ENCODE measurements at regions not wholly inside any gene's neighbourhood (a gene's known extent, or its start where the extent isn't known, plus 50 kb on each side); places are given as distances from the start of the nearest gene placed in this dataset.
"Not testable (repeated sequence)": the region's sequence is repeated elsewhere in the genome, so short reads cannot be mapped to it uniquely, and the experiment has no call there.

DNA sequence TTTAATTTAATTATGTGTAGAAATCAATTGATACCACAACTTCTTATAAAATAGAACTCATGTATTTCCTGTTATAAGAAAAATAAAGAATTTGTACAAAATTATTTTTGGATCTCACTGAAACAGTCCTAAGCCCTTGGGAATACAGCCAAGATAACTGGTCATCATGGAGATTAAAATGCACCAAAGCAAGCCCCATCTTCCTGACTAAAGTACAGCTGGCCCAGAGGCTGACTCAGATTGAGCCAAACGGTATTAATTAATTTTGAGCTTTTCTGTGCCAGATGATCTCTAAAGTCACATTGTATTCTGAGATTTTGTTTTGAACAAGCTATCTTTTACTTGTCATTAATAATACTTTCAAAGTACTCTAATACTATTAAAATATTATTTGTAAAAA, 978.5 kb downstream of the TBC1D32 start:
- no peak for DNase-seq (ENCODE audit: low spot score)

- no peak for DNase-seq (ENCODE audit: low spot score)
Observed at GRCh38 chr6:120354452-120355098, 979.7 kb downstream of the TBC1D32 start.

- DNase-seq (ENCODE audit: low spot score) = no peak
Observed at GRCh38 chr6:120352491-120352890, 981.8 kb downstream of the TBC1D32 start.

- DNase-seq (ENCODE audit: low spot score) = no peak
Observed at GRCh38 chr6:120348926-120349325, 985.4 kb downstream of the TBC1D32 start.

- no peak for DNase-seq (ENCODE audit: low spot score)
Observed at GRCh38 chr6:120328521-120328920, 979.0 kb upstream of the MAN1A1 start.

- DNase-seq (ENCODE audit: low spot score) = no peak
Observed at GRCh38 chr6:120320481-120321162, 971.1 kb upstream of the MAN1A1 start.

DNA sequence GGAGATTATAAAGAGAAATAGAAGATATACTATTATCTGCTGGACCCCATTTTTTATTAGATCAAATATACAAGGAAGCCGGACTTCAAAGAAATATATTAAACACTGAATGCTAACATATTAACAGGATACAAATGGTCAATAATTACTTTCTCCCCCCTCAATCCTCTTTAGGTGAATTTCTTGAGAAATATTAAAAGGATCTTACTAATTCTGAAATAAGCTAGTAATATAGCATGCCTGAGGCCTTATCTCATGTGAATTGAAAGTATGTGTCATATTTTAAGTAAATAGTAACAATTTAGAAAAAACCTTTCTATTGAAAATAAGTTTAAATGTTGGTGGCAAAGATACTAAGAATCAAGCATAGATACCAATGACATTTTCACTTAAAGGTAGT, 954.7 kb upstream of the MAN1A1 start:
- no peak for DNase-seq (ENCODE audit: low spot score)

DNA sequence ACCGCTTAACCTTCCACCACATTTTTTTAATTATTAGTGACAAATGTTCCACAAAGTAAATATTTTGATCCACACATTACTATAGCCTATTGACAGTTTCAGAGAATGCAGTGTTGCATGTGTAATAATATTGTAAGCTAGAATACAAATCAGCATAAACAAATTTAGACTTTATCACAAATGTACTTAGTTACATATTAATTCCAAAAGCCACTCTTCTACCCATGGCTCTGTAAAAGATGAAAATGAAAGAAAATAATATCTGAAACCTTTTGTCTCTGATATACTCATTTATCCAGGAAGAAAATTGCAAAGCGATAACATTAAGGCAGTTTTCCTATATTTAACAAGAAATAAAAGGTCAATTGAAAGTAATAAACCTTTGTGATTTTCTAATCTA, 954.0 kb upstream of the MAN1A1 start:
- no peak for DNase-seq (ENCODE audit: low spot score)

GRCh38 chr6:120302041-120302440, 952.5 kb upstream of the MAN1A1 start:
- DNase-seq (ENCODE audit: low spot score) = no peak

GRCh38 chr6:120290964-120291363, 941.4 kb upstream of the MAN1A1 start:
- DNase-seq (ENCODE audit: low spot score) = no peak

DNA sequence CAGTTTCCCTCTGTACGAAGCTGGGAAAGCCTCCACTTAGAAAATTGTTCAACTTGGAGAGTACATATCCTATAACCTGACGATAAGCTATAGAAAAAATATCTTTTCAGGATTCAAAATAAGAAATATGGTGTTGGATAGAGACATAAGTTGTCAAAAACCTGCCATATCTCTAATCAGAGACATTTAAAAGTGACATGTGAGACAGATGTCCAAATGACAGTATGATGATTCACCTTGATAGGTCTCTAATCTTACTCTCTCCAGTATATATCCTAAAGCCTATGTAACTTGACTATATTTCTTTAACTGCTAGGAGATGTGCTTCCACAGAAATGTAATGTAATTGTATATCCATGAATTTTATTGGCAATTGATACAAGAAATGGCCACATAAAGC, 932.4 kb upstream of the MAN1A1 start:
- DNase-seq (ENCODE audit: low spot score) = no peak

DNA sequence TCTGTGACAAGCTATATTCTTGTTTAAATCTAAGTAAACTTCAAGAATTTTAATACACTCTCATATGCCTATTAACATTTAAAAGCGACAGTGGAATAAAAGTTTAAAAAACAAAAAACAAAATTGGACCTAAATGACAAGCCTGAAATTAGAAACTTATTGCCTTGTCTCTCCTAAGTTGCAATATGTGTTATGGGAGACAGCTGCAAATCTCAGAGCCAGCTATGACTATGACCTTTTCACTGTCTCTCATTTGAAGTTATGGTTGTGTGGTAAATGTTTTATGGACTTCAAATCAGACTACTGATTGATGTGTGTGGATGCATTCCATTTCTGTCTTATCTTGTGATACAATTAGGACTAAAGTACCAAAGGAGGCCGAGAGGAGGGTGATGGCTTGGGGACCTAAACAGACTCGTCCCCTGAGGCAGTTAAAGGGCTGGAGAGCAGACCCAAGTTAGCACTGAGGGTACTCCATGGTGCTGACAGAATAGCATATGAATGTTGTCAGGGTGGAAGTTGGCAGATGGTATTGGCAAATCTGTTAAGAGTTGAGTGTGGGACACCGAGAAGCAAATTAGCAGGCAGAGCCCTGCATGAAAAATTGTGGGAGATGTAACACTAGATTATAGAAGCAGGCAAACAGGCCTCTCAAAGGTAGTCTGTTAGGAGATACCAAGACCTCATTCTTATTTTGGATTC, 930.1 kb upstream of the MAN1A1 start:
- DNase-seq (ENCODE audit: low spot score) = no peak

GRCh38 chr6:120278689-120279396, 929.3 kb upstream of the MAN1A1 start:
- no peak for DNase-seq (ENCODE audit: low spot score)

GRCh38 chr6:120274547-120274946, 925.0 kb upstream of the MAN1A1 start:
- no peak for DNase-seq (ENCODE audit: low spot score)

GRCh38 chr6:120273411-120273810, 923.9 kb upstream of the MAN1A1 start:
- no peak for DNase-seq (ENCODE audit: low spot score)

DNA sequence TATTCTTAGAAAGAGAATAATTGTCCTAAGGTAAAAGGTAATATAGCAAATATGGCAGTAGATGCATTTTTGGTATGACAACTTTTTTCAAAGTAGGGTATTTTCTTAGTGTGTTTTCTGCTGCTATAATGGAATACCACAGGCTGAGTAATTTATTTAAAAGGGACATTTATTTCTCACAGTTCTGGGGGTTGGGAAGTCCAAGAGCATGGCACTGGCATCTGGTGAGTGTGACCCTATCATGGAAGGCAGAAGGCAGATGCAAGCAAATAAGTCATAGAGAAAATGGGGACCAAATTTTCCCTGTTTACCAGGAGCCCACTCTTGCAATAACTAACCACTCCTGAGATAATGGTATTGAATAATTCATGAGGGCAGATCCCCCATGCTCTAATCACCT, 922.5 kb upstream of the MAN1A1 start:
- DNase-seq (ENCODE audit: low spot score) = no peak

DNA sequence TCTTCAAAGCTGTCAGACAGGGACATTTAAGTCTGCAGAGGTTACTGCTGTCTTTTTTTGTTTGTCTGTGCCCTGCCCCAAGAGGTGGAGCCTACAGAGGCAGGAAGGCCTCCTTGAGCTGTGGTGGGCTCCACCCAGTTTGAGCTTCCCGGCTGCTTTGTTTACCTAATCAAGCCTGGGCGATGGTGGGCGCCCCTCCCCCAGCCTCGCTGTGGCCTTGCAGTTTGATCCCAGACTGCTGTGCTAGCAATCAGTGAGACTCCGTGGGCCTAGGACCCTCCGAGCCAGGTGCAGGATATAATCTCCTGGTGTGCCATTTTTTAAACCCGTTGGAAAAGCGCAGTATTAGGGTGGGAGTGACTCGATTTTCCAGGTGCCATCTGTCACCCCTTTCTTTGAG, 918.7 kb upstream of the MAN1A1 start:
- DNase-seq (ENCODE audit: low spot score) = not testable (repeated sequence)

DNA sequence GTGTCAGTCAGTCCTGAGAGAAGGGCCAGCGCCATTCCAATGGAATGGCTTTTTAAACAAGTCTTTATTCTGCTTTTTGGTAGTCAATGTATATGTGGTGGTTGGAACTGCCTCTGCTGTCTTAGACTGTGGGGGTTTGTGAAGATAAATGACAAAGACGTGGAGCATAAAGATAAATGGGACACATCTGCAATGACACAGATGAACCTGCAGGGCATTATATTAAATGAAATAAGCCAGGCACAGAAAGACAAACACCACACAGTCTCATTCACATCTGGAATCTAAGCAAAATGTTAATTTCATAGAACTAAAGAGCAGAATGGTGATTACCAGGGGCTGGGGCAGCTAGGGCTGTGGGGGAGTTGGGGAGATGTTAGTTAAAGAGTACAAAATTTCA, 912.8 kb upstream of the MAN1A1 start:
- no peak for DNase-seq (ENCODE audit: low spot score)

GRCh38 chr6:120260636-120261035, 911.1 kb upstream of the MAN1A1 start:
- DNase-seq (ENCODE audit: low spot score) = no peak

- no peak for DNase-seq (ENCODE audit: low spot score)
Observed at GRCh38 chr6:120254651-120255050, 905.1 kb upstream of the MAN1A1 start.

DNA sequence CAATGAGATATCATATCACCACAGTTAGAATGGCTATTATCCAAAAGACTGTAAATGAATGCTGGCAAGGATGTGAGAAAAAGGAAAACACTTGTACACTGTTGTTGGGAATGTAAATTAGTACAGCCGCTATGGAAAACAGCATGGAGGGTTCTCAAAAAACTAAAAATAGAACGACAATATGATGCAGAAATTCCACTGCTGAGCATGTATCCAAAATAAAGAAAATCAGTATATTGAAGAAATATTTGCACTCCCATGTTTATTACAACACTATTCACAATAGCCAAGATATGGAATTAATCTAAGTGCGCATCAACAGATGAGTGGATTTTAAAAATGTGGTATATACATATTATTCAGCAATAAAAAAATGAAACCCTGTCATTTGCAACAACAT, 898.9 kb upstream of the MAN1A1 start:
- no peak for DNase-seq (ENCODE audit: low spot score)

GRCh38 chr6:120237221-120237620, 887.7 kb upstream of the MAN1A1 start:
- DNase-seq (ENCODE audit: low spot score) = no peak

DNA sequence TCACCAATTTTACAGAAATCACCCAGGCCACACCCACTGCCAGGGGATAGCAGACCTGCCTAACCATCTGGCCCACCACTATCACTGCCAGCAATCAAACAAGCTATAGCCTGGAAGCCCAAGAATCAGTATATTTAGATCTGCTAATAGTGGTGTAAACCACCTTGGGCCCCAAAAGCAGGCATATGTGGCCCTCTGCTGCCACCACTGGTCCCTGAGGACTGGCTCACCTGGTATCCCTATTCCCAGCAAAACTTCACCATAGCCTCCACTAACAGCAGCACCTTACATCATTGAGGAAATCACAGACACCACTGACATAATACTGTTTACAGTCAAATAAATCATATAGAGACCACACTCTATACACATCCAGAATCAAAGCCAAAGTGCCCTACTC, 880.4 kb upstream of the MAN1A1 start:
- no peak for DNase-seq (ENCODE audit: low spot score)
